Activated naive CD8-positive, alpha-beta T cell (primary cell): ENCODE measurements at regions not wholly inside any gene's neighbourhood (a gene's known extent, or its start where the extent isn't known, plus 50 kb on each side); places are given as distances from the start of the nearest gene placed in this dataset.

Source experiments
- H3K27ac Mint-ChIP-seq: one replicate; pipeline ENCODE4 v1.8.0; 2021; ENCODE audit warnings: mixed read lengths
- H3K27me3 Mint-ChIP-seq: one replicate; pipeline ENCODE4 v1.8.0; 2021; ENCODE audit warnings: mixed read lengths
- H3K36me3 Mint-ChIP-seq: one replicate; pipeline ENCODE4 v1.8.0; 2021; ENCODE audit warnings: mixed read lengths
- H3K4me1 Mint-ChIP-seq: one replicate; pipeline ENCODE4 v1.8.0; 2021; ENCODE audit warnings: low read depth, mixed read lengths
- H3K4me3 Mint-ChIP-seq: one replicate; pipeline ENCODE4 v1.8.0; 2021; ENCODE audit warnings: mild to moderate bottlenecking, mixed read lengths
- H3K9me3 Mint-ChIP-seq: one replicate; pipeline ENCODE4 v1.8.0; 2021; ENCODE audit warnings: low read depth, mixed read lengths

GRCh38 chr10:65430979-65431378, 1494.9 kb upstream of the LRRTM3 start:
- no peak overlapping the region for H3K27ac Mint-ChIP-seq
- no peaks in the 10 kb centered on the region for H3K9me3 Mint-ChIP-seq
- no peaks in the 10 kb centered on the region for H3K4me1 Mint-ChIP-seq
- no peak overlapping the region for H3K4me3 Mint-ChIP-seq
- no peaks in the 10 kb centered on the region for H3K27me3 Mint-ChIP-seq
- H3K36me3 Mint-ChIP-seq, result no peaks in the 10 kb centered on the region

GRCh38 chr10:65470986-65471385, 1454.8 kb upstream of the LRRTM3 start:
- Mint-ChIP-seq H3K4me1 (no peaks in the 10 kb centered on the region), H3K9me3 (peaks cover 5% of the 10 kb centered on the region), H3K4me3 (no peak overlapping the region), H3K27me3 (no peaks in the 10 kb centered on the region), H3K36me3 (no peaks in the 10 kb centered on the region), H3K27ac (no peak overlapping the region)

- no peaks in the 10 kb centered on the region for H3K4me1 Mint-ChIP-seq
These were observed 1443.0 kb upstream of the LRRTM3 start for GRCh38 chr10:65482848-65483247.

DNA sequence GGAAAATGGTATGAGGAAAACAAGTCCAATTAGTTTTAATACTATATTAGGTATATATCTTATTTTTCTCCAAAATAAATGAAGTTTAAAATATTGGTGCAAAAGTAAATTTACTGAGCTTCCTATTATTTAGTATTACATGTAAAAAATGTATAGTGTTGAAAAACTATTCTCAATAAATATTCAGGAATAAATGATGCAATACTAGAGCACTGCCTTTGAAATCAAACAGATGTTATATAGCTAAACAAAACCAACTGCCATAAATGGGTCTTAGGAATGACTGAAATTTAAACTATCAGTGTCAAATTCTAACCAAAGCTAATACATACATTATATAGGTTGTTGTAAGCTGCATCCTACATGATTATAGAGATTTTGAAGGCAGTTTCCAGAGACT, 1434.0 kb upstream of the LRRTM3 start:
- Mint-ChIP-seq H3K27me3 (no peaks in the 10 kb centered on the region), H3K9me3 (peaks cover 7% of the 10 kb centered on the region), H3K36me3 (no peaks in the 10 kb centered on the region), H3K4me3 (no peak overlapping the region), H3K4me1 (no peaks in the 10 kb centered on the region), H3K27ac (no peak overlapping the region)

More at GRCh38 chr10:65482848-65483247, 1443.0 kb upstream of the LRRTM3 start:
- H3K36me3 Mint-ChIP-seq, result no peaks in the 10 kb centered on the region
- H3K9me3 Mint-ChIP-seq, result peaks cover 6% of the 10 kb centered on the region
- no peaks in the 10 kb centered on the region for H3K27me3 Mint-ChIP-seq
- H3K4me3 Mint-ChIP-seq, result no peak overlapping the region
- H3K27ac Mint-ChIP-seq, result no peak overlapping the region

GRCh38 chr10:65496541-65496940, 1429.3 kb upstream of the LRRTM3 start:
- Mint-ChIP-seq H3K27me3 (no peaks in the 10 kb centered on the region), H3K4me3 (no peak overlapping the region), H3K27ac (no peak overlapping the region), H3K9me3 (peaks cover 4% of the 10 kb centered on the region), H3K4me1 (no peaks in the 10 kb centered on the region), H3K36me3 (no peaks in the 10 kb centered on the region)

- Mint-ChIP-seq H3K27ac (no peak overlapping the region), H3K4me3 (no peak overlapping the region), H3K36me3 (no peaks in the 10 kb centered on the region), H3K9me3 (peaks cover 4% of the 10 kb centered on the region), H3K4me1 (no peaks in the 10 kb centered on the region), H3K27me3 (no peaks in the 10 kb centered on the region)
These were observed 1428.0 kb upstream of the LRRTM3 start for GRCh38 chr10:65497837-65498236.

- no peak overlapping the region for H3K27ac Mint-ChIP-seq
These were observed 1425.1 kb upstream of the LRRTM3 start for GRCh38 chr10:65500716-65501115.

GRCh38 chr10:65501259-65501658, 1424.6 kb upstream of the LRRTM3 start:
- Mint-ChIP-seq H3K9me3 (peaks cover 4% of the 10 kb centered on the region), H3K27me3 (no peaks in the 10 kb centered on the region), H3K27ac (no peak overlapping the region), H3K4me3 (no peak overlapping the region), H3K36me3 (no peaks in the 10 kb centered on the region), H3K4me1 (no peaks in the 10 kb centered on the region)

More at GRCh38 chr10:65500716-65501115, 1425.1 kb upstream of the LRRTM3 start:
- no peaks in the 10 kb centered on the region for H3K27me3 Mint-ChIP-seq
- peaks cover 4% of the 10 kb centered on the region for H3K9me3 Mint-ChIP-seq
- no peak overlapping the region for H3K4me3 Mint-ChIP-seq
- H3K4me1 Mint-ChIP-seq, result no peaks in the 10 kb centered on the region
- no peaks in the 10 kb centered on the region for H3K36me3 Mint-ChIP-seq

DNA sequence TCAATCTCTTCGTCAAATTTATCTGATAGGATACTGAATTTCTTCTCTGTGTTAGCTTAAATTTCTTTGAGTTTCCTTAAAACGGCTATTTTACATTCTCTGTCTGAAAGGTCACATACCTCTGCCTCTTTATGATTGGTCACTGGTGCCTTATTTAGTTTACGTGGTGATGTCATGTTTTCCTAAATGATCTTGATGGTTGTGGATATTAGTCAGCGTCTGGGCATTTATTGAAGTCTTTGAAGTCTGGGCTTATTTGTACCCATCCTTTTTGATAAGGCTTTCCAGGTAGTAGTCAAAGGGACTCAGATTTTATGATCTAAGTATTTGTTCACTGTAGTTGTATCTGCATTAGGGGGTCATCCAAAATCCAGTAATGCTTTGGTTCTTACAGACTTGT, 1407.5 kb upstream of the LRRTM3 start:
- no peak overlapping the region for H3K27ac Mint-ChIP-seq
- no peaks in the 10 kb centered on the region for H3K4me1 Mint-ChIP-seq
- no peak overlapping the region for H3K4me3 Mint-ChIP-seq
- H3K9me3 Mint-ChIP-seq, result peaks cover 9% of the 10 kb centered on the region
- no peaks in the 10 kb centered on the region for H3K36me3 Mint-ChIP-seq
- H3K27me3 Mint-ChIP-seq, result no peaks in the 10 kb centered on the region

GRCh38 chr10:65528986-65529385, 1396.8 kb upstream of the LRRTM3 start:
- H3K27me3 Mint-ChIP-seq, result no peaks in the 10 kb centered on the region
- no peaks in the 10 kb centered on the region for H3K36me3 Mint-ChIP-seq
- no peaks in the 10 kb centered on the region for H3K4me1 Mint-ChIP-seq
- no peak overlapping the region for H3K27ac Mint-ChIP-seq
- peaks cover 10% of the 10 kb centered on the region for H3K9me3 Mint-ChIP-seq
- no peak overlapping the region for H3K4me3 Mint-ChIP-seq

GRCh38 chr10:65531545-65531944, 1394.3 kb upstream of the LRRTM3 start:
- Mint-ChIP-seq H3K4me3 (no peak overlapping the region), H3K27me3 (no peaks in the 10 kb centered on the region), H3K9me3 (peaks cover 10% of the 10 kb centered on the region), H3K4me1 (no peaks in the 10 kb centered on the region), H3K27ac (no peak overlapping the region), H3K36me3 (no peaks in the 10 kb centered on the region)

GRCh38 chr10:65534771-65535170, 1391.1 kb upstream of the LRRTM3 start:
- Mint-ChIP-seq H3K36me3 (no peaks in the 10 kb centered on the region), H3K4me3 (no peak overlapping the region), H3K9me3 (no peaks in the 10 kb centered on the region), H3K27ac (no peak overlapping the region), H3K27me3 (no peaks in the 10 kb centered on the region), H3K4me1 (no peaks in the 10 kb centered on the region)

DNA sequence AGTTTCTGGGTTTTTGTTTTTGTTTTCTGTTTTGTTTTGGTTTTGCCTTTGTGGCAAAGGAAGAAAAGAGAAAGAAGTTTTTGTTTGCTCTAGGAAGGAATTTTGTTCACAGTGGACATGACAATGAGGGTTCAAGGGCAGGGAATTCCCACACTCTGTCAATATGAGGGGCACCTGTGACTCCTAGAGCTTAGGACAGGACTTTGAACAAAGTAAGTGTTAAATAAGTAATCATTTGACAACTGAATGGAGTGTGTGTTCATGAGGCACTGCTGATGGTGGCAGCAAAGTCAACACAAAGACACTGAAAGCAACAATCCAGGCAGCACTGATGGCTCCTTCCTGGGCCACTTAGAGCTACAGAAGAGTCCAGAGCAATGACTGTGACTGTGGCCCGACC, 1381.1 kb upstream of the LRRTM3 start:
- Mint-ChIP-seq H3K36me3 (no peaks in the 10 kb centered on the region), H3K27ac (no peak overlapping the region), H3K27me3 (no peaks in the 10 kb centered on the region), H3K9me3 (peaks cover 17% of the 10 kb centered on the region), H3K4me3 (no peak overlapping the region), H3K4me1 (no peaks in the 10 kb centered on the region)

DNA sequence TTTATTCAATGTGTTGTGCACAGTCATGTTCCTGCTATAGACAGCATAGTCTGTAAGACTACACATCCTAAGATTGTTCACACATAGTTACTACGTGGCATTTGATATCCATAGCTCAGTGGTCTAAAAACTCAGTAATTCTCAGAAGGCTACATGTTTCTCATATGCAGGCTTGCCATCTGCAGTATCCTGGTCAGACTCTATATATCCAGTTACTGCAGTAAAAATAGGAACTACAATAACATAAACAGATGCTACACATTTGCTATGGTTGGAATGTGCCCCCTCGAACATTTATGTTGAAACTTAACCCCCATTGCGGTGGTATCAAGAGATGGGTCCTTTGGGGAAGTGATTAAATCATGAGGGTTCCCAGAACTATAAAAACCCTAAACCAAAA, 1377.8 kb upstream of the LRRTM3 start:
- H3K27ac Mint-ChIP-seq, result no peak overlapping the region
- no peaks in the 10 kb centered on the region for H3K36me3 Mint-ChIP-seq
- no peaks in the 10 kb centered on the region for H3K4me1 Mint-ChIP-seq
- peaks cover 9% of the 10 kb centered on the region for H3K9me3 Mint-ChIP-seq
- no peaks in the 10 kb centered on the region for H3K27me3 Mint-ChIP-seq
- H3K4me3 Mint-ChIP-seq, result no peak overlapping the region

GRCh38 chr10:65550761-65551160, 1375.1 kb upstream of the LRRTM3 start:
- H3K4me3 Mint-ChIP-seq, result no peak overlapping the region

GRCh38 chr10:65555192-65555591, 1370.6 kb upstream of the LRRTM3 start:
- H3K9me3 Mint-ChIP-seq, result peaks cover 6% of the 10 kb centered on the region
- no peaks in the 10 kb centered on the region for H3K27me3 Mint-ChIP-seq
- H3K27ac Mint-ChIP-seq, result no peak overlapping the region
- H3K4me3 Mint-ChIP-seq, result no peak overlapping the region
- H3K4me1 Mint-ChIP-seq, result no peaks in the 10 kb centered on the region
- H3K36me3 Mint-ChIP-seq, result no peaks in the 10 kb centered on the region

More at GRCh38 chr10:65550761-65551160, 1375.1 kb upstream of the LRRTM3 start:
- Mint-ChIP-seq H3K27ac (no peak overlapping the region), H3K27me3 (no peaks in the 10 kb centered on the region), H3K4me1 (no peaks in the 10 kb centered on the region), H3K36me3 (no peaks in the 10 kb centered on the region), H3K9me3 (peaks cover 5% of the 10 kb centered on the region)
